Upper lobe of left lung (tissue), 4 donors: ENCODE measurements at regions not wholly inside any gene's neighbourhood (a gene's known extent, or its start where the extent isn't known, plus 50 kb on each side); places are given as distances from the start of the nearest gene placed in this dataset.
"Not testable (repeated sequence)": the region's sequence is repeated elsewhere in the genome, so short reads cannot be mapped to it uniquely, and the experiment has no call there.

ENCODE experiments used
- CTCF ChIP-seq, 6 experiments: fragments of 450-650 bp in 4 of 6; fragments of 200-600 bp in 2 of 6; sonication (generic) in 2 of 6; IDR thresholded peaks; one replicate each; pipeline ENCODE4 v1.5.1; 2016 to 2019; ENCODE audit warnings: antibody characterized with exemption in 6 of 6
- POLR2AphosphoS5 ChIP-seq, 2 donors: sonication (generic); formaldehyde crosslinking; IDR thresholded peaks; one replicate each; pipeline ENCODE4 v1.5.1; 2017; ENCODE audit warnings: antibody characterized with exemption in 2 of 2

DNA sequence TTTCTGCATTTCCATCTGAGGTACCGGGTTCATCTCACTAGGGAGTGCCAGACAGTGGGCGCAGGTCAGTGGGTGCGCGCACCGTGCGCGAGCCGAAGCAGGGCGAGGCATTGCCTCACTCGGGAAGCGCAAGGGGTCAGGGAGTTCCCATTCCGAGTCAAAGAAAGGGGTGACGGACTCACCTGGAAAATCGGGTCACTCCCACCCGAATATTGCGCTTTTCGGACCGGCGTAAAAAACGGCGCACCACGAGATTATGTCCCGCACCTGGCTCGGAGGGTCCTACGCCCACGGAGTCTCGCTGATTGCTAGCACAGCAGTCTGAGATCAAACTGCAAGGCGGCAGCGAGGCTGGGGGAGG is 175.1 kb downstream of the MEX3B start:
- not testable (repeated sequence) for TF ChIP-seq CTCF, POLR2AphosphoS5 (IDR thresholded peaks at IDR 0.05)
